Calu3 (cell line): ENCODE measurements at regions not wholly inside any gene's neighbourhood (a gene's known extent, or its start where the extent isn't known, plus 50 kb on each side); places are given as distances from the start of the nearest gene placed in this dataset.

Experiments
- BruUV-seq: library from RNA; stranded (reverse); fragments of 400-500 nt; replicated peaks from 2 replicates; lab custom pipeline; 2021; lab: Mats Ljungman, UMichigan
- CTCF ChIA-PET: fragments of 300-600 bp; sonication (Branson Sonifier 250); formaldehyde crosslinking; loops from one replicate; lab custom pipeline; 2022; ENCODE audit warnings: antibody characterized with exemption; lab: Charles Lee
- DNase-seq: peaks from one replicate; pipeline ENCODE4 v3.0.0; 2022
- H3K27ac Mint-ChIP-seq: one replicate; pipeline ENCODE4 v1.8.0; 2022; ENCODE audit warnings: mixed read lengths; ENCODE audit not compliant: unreplicated experiment
- H3K27me3 Mint-ChIP-seq: one replicate; pipeline ENCODE4 v1.8.0; 2022; ENCODE audit warnings: mixed read lengths; ENCODE audit not compliant: unreplicated experiment
- H3K36me3 Mint-ChIP-seq: one replicate; pipeline ENCODE4 v1.8.0; 2022; ENCODE audit warnings: mild to moderate bottlenecking, moderate library complexity, mixed read lengths; ENCODE audit not compliant: insufficient read depth, unreplicated experiment
- H3K4me1 Mint-ChIP-seq: one replicate; pipeline ENCODE4 v1.8.0; 2022; ENCODE audit warnings: mild to moderate bottlenecking, low read depth, mixed read lengths; ENCODE audit not compliant: unreplicated experiment
- H3K4me3 Mint-ChIP-seq: one replicate; pipeline ENCODE4 v1.8.0; 2022; ENCODE audit warnings: mild to moderate bottlenecking, low read depth, moderate library complexity, mixed read lengths; ENCODE audit not compliant: unreplicated experiment
- H3K9me3 Mint-ChIP-seq: one replicate; pipeline ENCODE4 v1.8.0; 2022; ENCODE audit warnings: low read depth, mixed read lengths; ENCODE audit not compliant: unreplicated experiment
- CTCF ChIP-seq: fragments of 200-600 bp; IDR thresholded peaks from one replicate; pipeline ENCODE4 v1.8.0; 2022; ENCODE audit warnings: antibody characterized with exemption; ENCODE audit not compliant: unreplicated experiment
- intact Hi-C: fragments of 100-400 bp; cut with micrococcal nuclease; formaldehyde crosslinking; loops from one replicate; pipeline ENCODE4 v1.10.0; 2022; ENCODE audit not compliant: unreplicated experiment

- Mint-ChIP-seq H3K4me3 (no peak overlapping the region), H3K27ac (no peak overlapping the region), H3K4me1 (no peaks in the 10 kb centered on the region), H3K9me3 (no peaks in the 10 kb centered on the region), H3K27me3 (no peaks in the 10 kb centered on the region), H3K36me3 (no peaks in the 10 kb centered on the region)
- BruUV-seq, result no TSS peak
- CTCF ChIA-PET, result no interaction called here
- DNase-seq, result no peak
- no peak for TF ChIP-seq CTCF
- intact Hi-C loops, result no loop called here
Observed at GRCh38 chr2:14344355-14344754, 288.2 kb upstream of the LRATD1 start.

- Mint-ChIP-seq H3K4me3 (no peak overlapping the region), H3K27me3 (no peaks in the 10 kb centered on the region), H3K27ac (no peak overlapping the region), H3K9me3 (no peaks in the 10 kb centered on the region), H3K4me1 (no peaks in the 10 kb centered on the region), H3K36me3 (no peaks in the 10 kb centered on the region)
- CTCF ChIA-PET, result no interaction called here
- intact Hi-C loops, result no loop called here
- BruUV-seq, result no TSS peak
- DNase-seq, result no peak
- TF ChIP-seq CTCF, result no peak
Observed at GRCh38 chr2:14348247-14348646, 284.3 kb upstream of the LRATD1 start.

GRCh38 chr2:14350856-14351255, 281.7 kb upstream of the LRATD1 start:
- Mint-ChIP-seq H3K4me1 (no peaks in the 10 kb centered on the region), H3K9me3 (peaks cover under 1% of the 10 kb centered on the region), H3K27me3 (no peaks in the 10 kb centered on the region), H3K4me3 (no peak overlapping the region), H3K27ac (no peak overlapping the region), H3K36me3 (no peaks in the 10 kb centered on the region)
- intact Hi-C loops, result no loop called here
- no TSS peak for BruUV-seq
- TF ChIP-seq CTCF, result no peak
- CTCF ChIA-PET, result no interaction called here
- DNase-seq, result no peak

- no TSS peak for BruUV-seq
- no peak for TF ChIP-seq CTCF
- no peaks in the 10 kb centered on the region for H3K4me1 Mint-ChIP-seq
Observed at GRCh38 chr2:14352067-14352466, 280.4 kb upstream of the LRATD1 start.

More at GRCh38 chr2:14352067-14352466, 280.4 kb upstream of the LRATD1 start:
- intact Hi-C loops, result no loop called here
- Mint-ChIP-seq H3K36me3 (no peaks in the 10 kb centered on the region), H3K4me3 (no peak overlapping the region), H3K27ac (no peak overlapping the region), H3K9me3 (peaks cover 2% of the 10 kb centered on the region), H3K27me3 (no peaks in the 10 kb centered on the region)
- CTCF ChIA-PET, result no interaction called here
- DNase-seq, result no peak
